Brain microvascular endothelial cell (primary cell): ENCODE measurements at regions not wholly inside any gene's neighbourhood (a gene's known extent, or its start where the extent isn't known, plus 50 kb on each side); places are given as distances from the start of the nearest gene placed in this dataset.

Source experiments
- DNase-seq: peaks from one replicate; pipeline ENCODE4 v3.0.0-alpha.2; 2020
- H3K27ac ChIP-seq: fragments of 250-450 bp; sonication (Bioruptor Pico); 2 replicates; pipeline ENCODE4 v1.5.1; 2020; ENCODE audit warnings: mild to moderate bottlenecking, moderate library complexity
- H3K27me3 ChIP-seq: fragments of 250-450 bp; sonication (Bioruptor Pico); replicated peaks from 2 replicates; pipeline ENCODE4 v1.5.1; 2020; ENCODE audit warnings: mild to moderate bottlenecking
- H3K36me3 ChIP-seq: fragments of 250-450 bp; sonication (Bioruptor Pico); replicated peaks from 2 replicates; pipeline ENCODE4 v1.5.1; 2020; ENCODE audit warnings: mild to moderate bottlenecking
- H3K4me3 ChIP-seq: 2 replicates; pipeline ENCODE4 v1.5.1; 2011; ENCODE audit warnings: low read depth, mild to moderate bottlenecking, control low read depth, low read length, moderate library complexity
- in situ Hi-C: cut with HindIII; loops from 2 replicates; pipeline ENCODE4 v1.10.0; 2017; ENCODE audit warnings: low sequenced_read_pairs, low pct_ligation_motif_present
- TF ChIP-seq, protein P1 (sequence below): IDR thresholded peaks from 2 replicates; pipeline ENCODE4 v1.5.1; 2011; ENCODE audit warnings: low read depth, mild to moderate bottlenecking, moderate library complexity, low read length, control low read depth, inconsistent platforms; ENCODE audit errors: missing control alignments

DNA sequence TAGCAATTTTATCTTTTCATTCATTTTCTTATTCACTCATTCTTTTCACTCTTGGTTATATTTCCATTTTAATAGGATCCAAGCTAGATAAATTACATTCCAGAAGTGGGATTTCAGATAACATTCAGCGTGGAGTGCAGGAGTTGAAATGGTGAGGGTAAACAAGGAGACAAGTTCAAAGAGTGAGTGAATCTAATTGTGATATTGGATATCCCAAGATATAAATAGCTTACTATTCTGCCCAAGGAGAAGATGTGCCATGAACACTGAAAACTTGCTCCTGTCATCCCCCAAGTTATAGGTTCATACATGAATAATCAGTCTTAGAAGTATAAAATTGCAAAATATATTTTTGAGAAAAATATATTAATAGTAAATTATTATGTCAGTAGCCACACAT, 459.3 kb downstream of the CETN3 start:
- no peaks in the 10 kb centered on the region for H3K27me3 ChIP-seq
- no peak overlapping the region for H3K27ac ChIP-seq
- no peak overlapping the region for H3K4me3 ChIP-seq
- no peaks in the 10 kb centered on the region for H3K36me3 ChIP-seq
- in situ Hi-C loops = no loop called here
- TF ChIP-seq, protein P1, sequence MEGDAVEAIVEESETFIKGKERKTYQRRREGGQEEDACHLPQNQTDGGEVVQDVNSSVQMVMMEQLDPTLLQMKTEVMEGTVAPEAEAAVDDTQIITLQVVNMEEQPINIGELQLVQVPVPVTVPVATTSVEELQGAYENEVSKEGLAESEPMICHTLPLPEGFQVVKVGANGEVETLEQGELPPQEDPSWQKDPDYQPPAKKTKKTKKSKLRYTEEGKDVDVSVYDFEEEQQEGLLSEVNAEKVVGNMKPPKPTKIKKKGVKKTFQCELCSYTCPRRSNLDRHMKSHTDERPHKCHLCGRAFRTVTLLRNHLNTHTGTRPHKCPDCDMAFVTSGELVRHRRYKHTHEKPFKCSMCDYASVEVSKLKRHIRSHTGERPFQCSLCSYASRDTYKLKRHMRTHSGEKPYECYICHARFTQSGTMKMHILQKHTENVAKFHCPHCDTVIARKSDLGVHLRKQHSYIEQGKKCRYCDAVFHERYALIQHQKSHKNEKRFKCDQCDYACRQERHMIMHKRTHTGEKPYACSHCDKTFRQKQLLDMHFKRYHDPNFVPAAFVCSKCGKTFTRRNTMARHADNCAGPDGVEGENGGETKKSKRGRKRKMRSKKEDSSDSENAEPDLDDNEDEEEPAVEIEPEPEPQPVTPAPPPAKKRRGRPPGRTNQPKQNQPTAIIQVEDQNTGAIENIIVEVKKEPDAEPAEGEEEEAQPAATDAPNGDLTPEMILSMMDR = no peak
- DNase-seq = no peak

DNA sequence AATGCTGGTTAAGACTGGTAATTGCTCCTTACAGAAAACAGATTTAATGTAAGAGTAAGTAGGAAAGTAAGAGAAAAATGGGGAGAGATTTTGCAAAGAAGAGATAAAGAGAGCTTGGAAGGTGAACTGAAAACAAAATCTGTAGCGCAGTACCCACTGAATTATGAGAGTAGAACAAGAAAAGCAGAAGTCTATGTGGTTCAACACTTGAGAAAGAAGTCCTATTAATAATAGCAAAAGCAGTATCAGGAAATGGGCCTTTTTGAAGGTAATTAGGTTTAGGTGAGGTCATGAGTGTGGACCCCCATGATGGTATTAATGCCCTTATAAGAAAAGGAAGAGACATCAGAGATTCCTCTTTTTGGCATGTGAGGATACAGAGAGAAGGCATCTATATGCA, 460.6 kb downstream of the CETN3 start:
- Histone ChIP-seq H3K27me3 (no peaks in the 10 kb centered on the region), H3K36me3 (no peaks in the 10 kb centered on the region), H3K4me3 (no peak overlapping the region), H3K27ac (no peak overlapping the region)
- TF ChIP-seq, protein P1 = no peak
- in situ Hi-C loops = no loop called here
- DNase-seq = no peak

DNA sequence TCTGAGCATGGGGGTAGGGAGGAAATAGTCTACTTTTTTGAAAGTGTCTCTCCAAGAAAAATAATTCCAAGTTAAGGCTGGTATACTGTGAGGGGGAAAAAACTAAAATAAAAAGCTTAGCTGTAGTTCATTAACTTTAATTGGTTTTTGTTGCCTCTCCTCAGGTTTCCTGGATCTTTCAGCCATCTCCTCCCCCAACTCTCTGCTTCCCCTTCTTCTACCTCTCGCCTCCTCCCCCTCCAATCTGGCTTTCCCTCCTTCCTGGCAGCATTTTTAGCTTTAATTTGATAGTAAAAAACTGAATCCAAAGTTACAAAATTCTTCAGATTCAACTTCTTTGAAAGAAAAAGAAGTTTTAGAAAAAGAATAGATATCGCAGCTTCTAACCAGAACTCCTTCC, 462.6 kb downstream of the CETN3 start:
- in situ Hi-C loops = no loop called here
- no peaks in the 10 kb centered on the region for H3K36me3 ChIP-seq
- DNase-seq = no peak
- H3K27ac ChIP-seq = no peak overlapping the region
- H3K4me3 ChIP-seq = no peak overlapping the region
- H3K27me3 ChIP-seq = no peaks in the 10 kb centered on the region
- TF ChIP-seq, protein P1 = no peak

DNA sequence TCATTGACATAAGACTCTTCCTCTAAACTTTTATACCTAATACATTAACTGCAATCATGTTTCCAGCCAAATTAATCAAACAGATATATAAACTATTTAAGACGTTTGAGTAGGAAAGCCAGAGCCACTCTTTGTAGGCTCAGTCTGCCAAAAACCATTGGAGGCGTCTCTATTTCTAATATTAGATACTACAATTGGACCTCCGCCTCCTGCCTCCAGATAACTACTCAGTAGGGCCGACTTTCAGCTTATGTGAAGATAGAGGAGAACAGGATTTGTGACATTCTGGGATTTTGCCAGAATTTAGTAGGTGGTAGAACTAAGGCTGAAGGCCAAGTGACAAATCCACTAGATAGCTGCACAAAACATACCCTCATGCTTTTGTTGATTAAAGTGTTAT, 463.0 kb downstream of the CETN3 start:
- H3K36me3 ChIP-seq = no peaks in the 10 kb centered on the region
- H3K27me3 ChIP-seq = no peaks in the 10 kb centered on the region
- no peak for DNase-seq
- H3K27ac ChIP-seq = no peak overlapping the region
- in situ Hi-C loops = no loop called here
- no peak overlapping the region for H3K4me3 ChIP-seq
- TF ChIP-seq, protein P1 = no peak

DNA sequence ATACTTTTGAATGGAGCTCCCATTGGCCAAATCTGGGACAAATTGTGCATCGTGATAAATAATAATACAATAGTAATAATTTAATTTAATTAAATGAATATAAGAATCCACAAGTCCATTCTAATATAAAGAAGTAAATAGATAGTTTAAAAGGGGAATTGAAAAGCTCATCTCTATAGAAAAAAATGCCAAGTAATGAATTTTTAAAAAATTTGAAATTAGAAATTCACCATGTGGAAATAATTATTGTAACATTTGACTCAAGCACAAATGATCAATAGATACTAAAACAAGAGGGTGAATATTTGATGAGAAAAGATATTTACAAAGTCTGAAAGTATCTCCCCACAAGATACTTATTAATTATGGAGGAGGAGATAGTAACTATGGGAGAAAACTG, 467.4 kb downstream of the CETN3 start:
- no peak for DNase-seq
- no peaks in the 10 kb centered on the region for H3K27me3 ChIP-seq
- no peaks in the 10 kb centered on the region for H3K36me3 ChIP-seq
- H3K4me3 ChIP-seq = no peak overlapping the region
- no peak overlapping the region for H3K27ac ChIP-seq
- TF ChIP-seq, protein P1 = no peak
- in situ Hi-C loops = no loop called here

DNA sequence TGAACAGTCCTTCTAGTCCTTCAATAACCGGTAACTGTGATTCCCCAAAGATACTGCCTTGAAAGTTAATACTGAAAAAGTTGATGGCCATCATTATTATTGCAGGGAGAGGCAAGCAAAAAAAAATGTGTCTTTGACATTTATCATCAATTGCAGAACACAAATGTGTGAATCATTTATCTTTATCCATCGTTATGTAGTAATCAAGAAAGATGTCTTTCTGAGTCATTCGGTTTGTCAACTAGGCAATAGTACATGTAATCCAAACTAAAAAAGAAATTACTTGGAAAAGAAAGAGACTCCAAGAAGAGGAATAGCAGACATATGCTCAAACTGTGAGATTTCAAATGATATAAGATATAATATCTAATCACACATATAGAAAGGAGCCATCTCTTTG, 473.0 kb downstream of the CETN3 start:
- DNase-seq = no peak
- in situ Hi-C loops = no loop called here

More for the DNA sequence above, 473.0 kb downstream of the CETN3 start:
- no peak overlapping the region for H3K4me3 ChIP-seq
- no peaks in the 10 kb centered on the region for H3K36me3 ChIP-seq
- no peaks in the 10 kb centered on the region for H3K27me3 ChIP-seq
- no peak overlapping the region for H3K27ac ChIP-seq
- TF ChIP-seq, protein P1 = no peak
